ENCODE measurements at regions not wholly inside any gene's neighbourhood (a gene's known extent, or its start where the extent isn't known, plus 50 kb on each side); places are given as distances from the start of the nearest gene placed in this dataset.
"Not testable (repeated sequence)": the region's sequence is repeated elsewhere in the genome, so short reads cannot be mapped to it uniquely, and the experiment has no call there.

GRCh38 chr2:58720033-58720769, 479.1 kb upstream of the FANCL start:
- no peak for DNase-seq

GRCh38 chr2:58715344-58715743, 474.2 kb upstream of the FANCL start:
- DNase-seq: no peak

GRCh38 chr2:58714238-58714637, 473.1 kb upstream of the FANCL start:
- no peak for DNase-seq

- DNase-seq: no peak
Observed at GRCh38 chr2:58710795-58711279, 469.7 kb upstream of the FANCL start.

- no peak for DNase-seq
Observed at GRCh38 chr2:58709687-58710354, 468.7 kb upstream of the FANCL start.

GRCh38 chr2:58709274-58709673, 468.1 kb upstream of the FANCL start:
- DNase-seq: no peak

GRCh38 chr2:58708565-58708964, 467.4 kb upstream of the FANCL start:
- no peak for DNase-seq

- DNase-seq: no peak
Observed at GRCh38 chr2:58702302-58702885, 461.3 kb upstream of the FANCL start.

- DNase-seq: no peak
Observed at GRCh38 chr2:58701688-58702301, 460.7 kb upstream of the FANCL start.

- DNase-seq: no peak
Observed at GRCh38 chr2:58700591-58700990, 459.5 kb upstream of the FANCL start.

- no peak for DNase-seq
Observed at GRCh38 chr2:58699411-58699810, 458.3 kb upstream of the FANCL start.

GRCh38 chr2:58698620-58699019, 457.5 kb upstream of the FANCL start:
- DNase-seq: no peak

GRCh38 chr2:58694114-58694513, 453.0 kb upstream of the FANCL start:
- not testable (repeated sequence) for DNase-seq

GRCh38 chr2:58691041-58691440, 449.9 kb upstream of the FANCL start:
- not testable (repeated sequence) for DNase-seq

GRCh38 chr2:58688813-58689212, 447.7 kb upstream of the FANCL start:
- no peak for DNase-seq

- DNase-seq: no peak
Observed at GRCh38 chr2:58686776-58687175, 445.7 kb upstream of the FANCL start.

- no peak for DNase-seq
Observed at GRCh38 chr2:58680755-58681310, 439.7 kb upstream of the FANCL start.

- no peak for DNase-seq
Observed at GRCh38 chr2:58677748-58678147, 436.6 kb upstream of the FANCL start.

GRCh38 chr2:58671675-58672074, 430.6 kb upstream of the FANCL start:
- DNase-seq: no peak

- DNase-seq: no peak
Observed at GRCh38 chr2:58669998-58670397, 428.9 kb upstream of the FANCL start.

- DNase-seq: no peak
Observed at GRCh38 chr2:58667137-58667774, 426.1 kb upstream of the FANCL start.

GRCh38 chr2:58666323-58666970, 425.3 kb upstream of the FANCL start:
- no peak for DNase-seq
